K562 (cell line): ENCODE measurements at regions not wholly inside any gene's neighbourhood (a gene's known extent, or its start where the extent isn't known, plus 50 kb on each side); places are given as distances from the start of the nearest gene placed in this dataset.

Experiments
- ATAC-seq: fragments of 200-7000 bp; cut with Tn5 transposase; 3 replicates; pipeline ENCODE4 v1.9.1; 2020; ENCODE audit warnings: moderate library complexity
- BruUV-seq: library from RNA; stranded (reverse); fragments of 400-500 nt; replicated peaks from 2 replicates; lab custom pipeline; 2021; lab: Mats Ljungman, UMichigan
- CTCF ChIA-PET: fragments of 300-600 bp; formaldehyde crosslinking; extraction: SDS; loops from one replicate; lab custom pipeline; 2021; ENCODE audit warnings: low intra/inter-chr PET ratio; lab: Yijun Ruan, JAX
- POLR2A ChIA-PET: fragments of 300-600, 350-650 bp; sonication (Branson Sonifier 250); formaldehyde crosslinking; extraction: SDS; loops from one replicate; lab custom pipeline; 2021; ENCODE audit warnings: antibody characterized with exemption, inconsistent platforms; lab: Yijun Ruan, JAX
- DNase-seq, 4 experiments: peaks; one replicate each; pipeline versions ENCODE4 v3.0.0 to v3.0.0-alpha.2; 2011 to 2018; ENCODE audit warnings: low spot score in 3 of 4, mixed read lengths in 3 of 4; ENCODE audit errors: extremely low read depth in 1 of 4
- FAIRE-seq: peaks from 2 replicates; lab custom pipeline; 2011; peaks lifted over from hg19 to GRCh38; lab: Jason Lieb, UNC
- H2AFZ ChIP-seq: 2 replicates; pipeline ENCODE4 v1.6.0; 2011; ENCODE audit warnings: low read depth, low read length, control low read depth, inconsistent platforms
- H3K27ac ChIP-seq: fragments of 200-600 bp; 3 replicates; pipeline ENCODE4 v1.8.0; 2011; ENCODE audit warnings: low read depth, mild to moderate bottlenecking, control low read depth, inconsistent platforms, low read length, moderate library complexity, mixed read lengths; ENCODE audit errors: extremely low read depth
- H3K27me3 ChIP-seq, 2 experiments: fragments of 300-600 bp in 1 of 2; 2 replicates in 1 of 2; 3 replicates in 1 of 2; pipeline versions ENCODE4 v1.6.0 to v1.8.0; 2011; ENCODE audit warnings: inconsistent platforms in 2 of 2, low read length in 2 of 2, mild to moderate bottlenecking in 1 of 2, mixed read lengths in 1 of 2, moderate library complexity in 1 of 2; ENCODE audit not compliant: control insufficient read depth in 2 of 2, insufficient read depth in 2 of 2
- H3K36me3 ChIP-seq: fragments of 300-600 bp; 3 replicates; pipeline ENCODE4 v1.8.0; 2011; ENCODE audit warnings: mild to moderate bottlenecking, low read length, inconsistent platforms; ENCODE audit not compliant: control insufficient read depth, insufficient read depth
- H3K4me1 ChIP-seq, 2 experiments: fragments of 200-600 bp in 1 of 2; replicated peaks in 1 of 2; 2 replicates in 1 of 2; 3 replicates in 1 of 2; pipeline versions ENCODE4 v1.5.1 to v1.8.0; 2011; ENCODE audit warnings: inconsistent platforms in 2 of 2, low read length in 2 of 2, mild to moderate bottlenecking in 1 of 2, mixed read lengths in 1 of 2, moderate library complexity in 1 of 2; ENCODE audit not compliant: control insufficient read depth in 2 of 2, insufficient read depth in 2 of 2
- H3K4me2 ChIP-seq: 2 replicates; pipeline ENCODE4 v1.6.1; 2011; ENCODE audit warnings: low read length, control low read depth, inconsistent platforms, mixed read lengths; ENCODE audit not compliant: insufficient read depth
- H3K4me3 ChIP-seq: fragments of 200-600 bp; sonication (generic), shearing (Covaris generic); 2 replicates; pipeline ENCODE4 v1.5.1; 2016; ENCODE audit warnings: control low read depth, inconsistent platforms
- H3K79me2 ChIP-seq: fragments of 200-600 bp; 3 replicates; pipeline ENCODE4 v1.8.0; 2011; ENCODE audit warnings: low read length, inconsistent platforms; ENCODE audit not compliant: control insufficient read depth, insufficient read depth
- H3K9ac ChIP-seq, 2 experiments: 2 replicates each; pipeline versions ENCODE4 v1.6.0 to v1.6.1; 2011; ENCODE audit warnings: low read depth in 2 of 2, low read length in 2 of 2, control low read depth in 1 of 2, inconsistent platforms in 1 of 2, mild to moderate bottlenecking in 1 of 2, mixed read lengths in 1 of 2; ENCODE audit not compliant: insufficient read depth in 1 of 2
- H3K9me1 ChIP-seq: one replicate; pipeline ENCODE4 v1.6.0; 2011; ENCODE audit warnings: inconsistent platforms, mild to moderate bottlenecking, low read length, moderate library complexity; ENCODE audit not compliant: control insufficient read depth, insufficient read depth
- H3K9me3 ChIP-seq: replicated peaks from 2 replicates; pipeline ENCODE4 v1.5.1; 2011; ENCODE audit warnings: low read depth, low read length, inconsistent platforms; ENCODE audit not compliant: control insufficient read depth, insufficient read depth
- H4K20me1 ChIP-seq: replicated peaks from 2 replicates; pipeline ENCODE4 v1.6.1; 2011; ENCODE audit warnings: low read length, inconsistent platforms, mixed read lengths; ENCODE audit not compliant: control insufficient read depth, insufficient read depth
- ELK3 ChIP-seq: fragments of 450-650 bp; formaldehyde crosslinking; IDR thresholded peaks from 2 replicates; pipeline ENCODE4 v1.4.0; 2020; ENCODE audit warnings: mild to moderate bottlenecking
- KHSRP ChIP-seq: fragments of 450-650 bp; IDR thresholded peaks from 2 replicates; pipeline ENCODE4 v1.6.1; 2017
- PTBP1 ChIP-seq: fragments of 200-400 bp; formaldehyde crosslinking; IDR thresholded peaks from 2 replicates; pipeline ENCODE4 v1.6.1; 2017; ENCODE audit warnings: low read depth, low read length
- SMAD4 ChIP-seq: fragments of 250-450 bp; sonication (Bioruptor Pico); conservative IDR thresholded peaks from 2 replicates; pipeline ENCODE4 v1.8.0; 2021; ENCODE audit warnings: inconsistent platforms, mild to moderate bottlenecking, moderate library complexity
- U2AF2 ChIP-seq: fragments of 200-400 bp; formaldehyde crosslinking; optimal IDR thresholded peaks from 2 replicates; pipeline ENCODE3; 2017; ENCODE audit warnings: low read depth, mild to moderate bottlenecking, low read length
- ZFP30 ChIP-seq: fragments of 250-450 bp; sonication (Bioruptor Pico); IDR thresholded peaks from 2 replicates; pipeline ENCODE4 v1.8.0; 2022; ENCODE audit warnings: moderate library complexity, mild to moderate bottlenecking, inconsistent platforms, borderline replicate concordance
- ZNF121 ChIP-seq: sonication (generic); formaldehyde crosslinking; conservative IDR thresholded peaks from 2 replicates; pipeline ENCODE4 v1.8.0; 2022; ENCODE audit warnings: missing genetic modification reagents
- WGBS: fragments of 100-300 bp; shearing (Covaris generic); methylation state at CpG from one replicate; pipeline ENCODE4 v1.1.6; 2016; ENCODE audit warnings: low coverage, mixed read lengths; ENCODE audit not compliant: insufficient coverage; ENCODE audit errors: missing lambda C conversion rate; 5-methylcytosine and 5-hydroxymethylcytosine counted together
- in situ Hi-C: fragments of 300-500 bp; cut with MboI; formaldehyde crosslinking; loops from 4 replicates; pipeline ENCODE4 v1.15.0; 2018; ENCODE audit warnings: inconsistent platforms, mixed read lengths
- intact Hi-C: fragments of 100-400 bp; cut with micrococcal nuclease; formaldehyde crosslinking; loops from 2 replicates; pipeline ENCODE4 v1.14.2; 2022

- no peak overlapping the region for H3K4me3 ChIP-seq
- peak; percentile 49 for ATAC-seq
- DNase-seq, result no peak
- no peak for FAIRE-seq
- H3K79me2 ChIP-seq, result no peaks in the 10 kb centered on the region
- intact Hi-C loops, result no loop called here
- WGBS, result 0% methylated on average over 1 of the region's 1 CpG
- H3K9me1 ChIP-seq, result no peaks in the 10 kb centered on the region
- no peaks in the 10 kb centered on the region for H3K9me3 ChIP-seq
- no peak overlapping the region for H3K9ac ChIP-seq
- CTCF ChIA-PET, result no interaction called here
- no peaks in the 10 kb centered on the region for H3K36me3 ChIP-seq
- POLR2A ChIA-PET, result interaction anchor here (1.9 to 2.1 kb wide), 2 partner anchors 10 to 19 kb away, joined by 5 to 6 read pairs; no protein-coding TSS in a partner anchor
- H3K27ac ChIP-seq, result no peak overlapping the region
- H2AFZ ChIP-seq, result no peak overlapping the region
- no peak overlapping the region for H3K4me2 ChIP-seq
- no peak for TF ChIP-seq ZFP30 (CRISPR knock-in tag)
- TF ChIP-seq ELK3 (CRISPR knock-in tag), result no peak
- TF ChIP-seq U2AF2, result no peak
- TF ChIP-seq PTBP1, result no peak
- no peak for TF ChIP-seq ZNF121
- TF ChIP-seq SMAD4 (CRISPR knock-in tag), result no peak
- no peak for TF ChIP-seq KHSRP
- TF ChIP-seq, all 486 proteins: peak for 0
- Histone ChIP-seq H4K20me1 (no peaks in the 10 kb centered on the region), H3K4me1 (no peaks in the 10 kb centered on the region), H3K27me3 (no peaks in the 10 kb centered on the region)
- in situ Hi-C loops, result no loop called here
- BruUV-seq, result no TSS peak
Measured at GRCh38 chr1:99544328-99544727, 101.6 kb upstream of the PALMD start.
